Astrocyte (in vitro differentiated cells and primary cell): ENCODE measurements at regions not wholly inside any gene's neighbourhood (a gene's known extent, or its start where the extent isn't known, plus 50 kb on each side); places are given as distances from the start of the nearest gene placed in this dataset.

Source experiments
- EZH2 ChIP-seq: IDR thresholded peaks from 2 replicates; pipeline ENCODE4 v1.6.1; 2012; ENCODE audit warnings: mild to moderate bottlenecking, low read length, inconsistent platforms; ENCODE audit not compliant: insufficient read depth
- TF ChIP-seq, protein P1 (sequence below): IDR thresholded peaks from 2 replicates; pipeline ENCODE4 v1.5.1; 2011; ENCODE audit warnings: low read depth, mild to moderate bottlenecking, inconsistent platforms, low read length, moderate library complexity; ENCODE audit not compliant: insufficient read depth

GRCh38 chr5:68420476-68421344 is 205.2 kb downstream of the PIK3R1 start:
- TF ChIP-seq, protein P1, sequence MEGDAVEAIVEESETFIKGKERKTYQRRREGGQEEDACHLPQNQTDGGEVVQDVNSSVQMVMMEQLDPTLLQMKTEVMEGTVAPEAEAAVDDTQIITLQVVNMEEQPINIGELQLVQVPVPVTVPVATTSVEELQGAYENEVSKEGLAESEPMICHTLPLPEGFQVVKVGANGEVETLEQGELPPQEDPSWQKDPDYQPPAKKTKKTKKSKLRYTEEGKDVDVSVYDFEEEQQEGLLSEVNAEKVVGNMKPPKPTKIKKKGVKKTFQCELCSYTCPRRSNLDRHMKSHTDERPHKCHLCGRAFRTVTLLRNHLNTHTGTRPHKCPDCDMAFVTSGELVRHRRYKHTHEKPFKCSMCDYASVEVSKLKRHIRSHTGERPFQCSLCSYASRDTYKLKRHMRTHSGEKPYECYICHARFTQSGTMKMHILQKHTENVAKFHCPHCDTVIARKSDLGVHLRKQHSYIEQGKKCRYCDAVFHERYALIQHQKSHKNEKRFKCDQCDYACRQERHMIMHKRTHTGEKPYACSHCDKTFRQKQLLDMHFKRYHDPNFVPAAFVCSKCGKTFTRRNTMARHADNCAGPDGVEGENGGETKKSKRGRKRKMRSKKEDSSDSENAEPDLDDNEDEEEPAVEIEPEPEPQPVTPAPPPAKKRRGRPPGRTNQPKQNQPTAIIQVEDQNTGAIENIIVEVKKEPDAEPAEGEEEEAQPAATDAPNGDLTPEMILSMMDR, result no peak
- TF ChIP-seq EZH2, result no peak
